Fibroblast of skin of scalp (primary cell): ENCODE measurements at regions not wholly inside any gene's neighbourhood (a gene's known extent, or its start where the extent isn't known, plus 50 kb on each side); places are given as distances from the start of the nearest gene placed in this dataset.
"Not testable (repeated sequence)": the region's sequence is repeated elsewhere in the genome, so short reads cannot be mapped to it uniquely, and the experiment has no call there.

Experiments used
- DNase-seq: peaks from one replicate; pipeline ENCODE4 v3.0.0-alpha.2; 2013

- DNase-seq = no peak
Observed at GRCh38 chr4:155591738-155592143, 74.9 kb upstream of the GUCY1A1 start.

- no peak for DNase-seq
Observed at GRCh38 chr4:155590796-155591585, 75.7 kb upstream of the GUCY1A1 start.

- no peak for DNase-seq
Observed at GRCh38 chr4:155588437-155588836, 78.2 kb upstream of the GUCY1A1 start.

- DNase-seq = no peak
Observed at GRCh38 chr4:155587766-155588165, 78.9 kb upstream of the GUCY1A1 start.

- peak; percentile 22 for DNase-seq
Observed at GRCh38 chr4:155582971-155583437, 83.6 kb upstream of the GUCY1A1 start.

GRCh38 chr4:155582041-155582440 lies 84.6 kb upstream of the GUCY1A1 start:
- no peak for DNase-seq

- DNase-seq = peak; percentile 53
Observed at GRCh38 chr4:155578726-155579370, 87.8 kb upstream of the GUCY1A1 start.

GRCh38 chr4:155578219-155578618 lies 88.4 kb upstream of the GUCY1A1 start:
- peak; percentile 26 for DNase-seq

GRCh38 chr4:155574329-155574728 lies 92.3 kb upstream of the GUCY1A1 start:
- not testable (repeated sequence) for DNase-seq

- DNase-seq = no peak
Observed at GRCh38 chr4:155573126-155573525, 93.5 kb upstream of the GUCY1A1 start.

- no peak for DNase-seq
Observed at GRCh38 chr4:155572106-155572703, 94.4 kb upstream of the GUCY1A1 start.

- no peak for DNase-seq
Observed at GRCh38 chr4:155571184-155571944, 95.3 kb upstream of the GUCY1A1 start.

- no peak for DNase-seq
Observed at GRCh38 chr4:155570661-155571060, 96.0 kb upstream of the GUCY1A1 start.

GRCh38 chr4:155569960-155570515 lies 96.6 kb upstream of the GUCY1A1 start:
- peak; percentile 14 for DNase-seq

GRCh38 chr4:155569471-155569870 lies 97.2 kb upstream of the GUCY1A1 start:
- no peak for DNase-seq

- DNase-seq = no peak
Observed at GRCh38 chr4:155568641-155569220, 97.9 kb upstream of the GUCY1A1 start.

- DNase-seq = no peak
Observed at GRCh38 chr4:155566354-155566753, 100.3 kb upstream of the GUCY1A1 start.

- DNase-seq = no peak
Observed at GRCh38 chr4:155565776-155566175, 100.9 kb upstream of the GUCY1A1 start.

GRCh38 chr4:155565330-155565729 lies 101.3 kb upstream of the GUCY1A1 start:
- no peak for DNase-seq

GRCh38 chr4:155564880-155565279 lies 101.8 kb upstream of the GUCY1A1 start:
- DNase-seq = no peak

- DNase-seq = no peak
Observed at GRCh38 chr4:155564086-155564485, 102.6 kb upstream of the GUCY1A1 start.

- no peak for DNase-seq
Observed at GRCh38 chr4:155559915-155560314, 106.7 kb upstream of the GUCY1A1 start.
